Right ventricle myocardium inferior (tissue), 1 donor: ENCODE measurements at regions not wholly inside any gene's neighbourhood (a gene's known extent, or its start where the extent isn't known, plus 50 kb on each side); places are given as distances from the start of the nearest gene placed in this dataset.
"Not testable (repeated sequence)": the region's sequence is repeated elsewhere in the genome, so short reads cannot be mapped to it uniquely, and the experiment has no call there.

ENCODE experiments used
- ATAC-seq: fragments of 200-7000 bp; cut with Tn5 transposase; one replicate; pipeline ENCODE4 v1.9.1; 2020; ENCODE audit warnings: mild to moderate bottlenecking, moderate library complexity
- DNase-seq: peaks from one replicate; pipeline ENCODE4 v3.0.0; 2021; ENCODE audit errors: missing footprints
- intact Hi-C: fragments of 100-400 bp; cut with DNase I; formaldehyde crosslinking; loops from one replicate; pipeline ENCODE4 v1.11.0; 2022
- donor health status: DM: no; HTN: yes; CAD: no; lungs with severe emphysema.

DNA sequence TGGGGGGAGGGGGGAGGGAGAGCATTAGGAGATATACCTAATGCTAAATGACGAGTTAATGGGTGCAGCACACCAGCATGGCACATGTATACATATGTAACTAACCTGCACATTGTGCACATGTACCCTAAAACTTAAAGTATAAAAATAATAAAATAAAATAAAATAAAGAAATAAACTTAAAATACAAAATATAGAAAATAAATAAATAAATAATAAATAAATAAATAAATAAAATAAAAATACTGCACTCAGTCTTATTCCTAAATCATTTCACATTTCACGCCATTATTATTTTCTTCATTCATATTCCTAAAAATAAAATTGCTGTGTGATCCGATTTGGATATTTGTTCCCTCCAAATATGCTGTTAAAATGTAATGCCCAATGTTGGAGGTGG lies 156.5 kb upstream of the CCNG1 start:
- intact Hi-C loops, ATAC-seq, DNase-seq: not testable (repeated sequence)

DNA sequence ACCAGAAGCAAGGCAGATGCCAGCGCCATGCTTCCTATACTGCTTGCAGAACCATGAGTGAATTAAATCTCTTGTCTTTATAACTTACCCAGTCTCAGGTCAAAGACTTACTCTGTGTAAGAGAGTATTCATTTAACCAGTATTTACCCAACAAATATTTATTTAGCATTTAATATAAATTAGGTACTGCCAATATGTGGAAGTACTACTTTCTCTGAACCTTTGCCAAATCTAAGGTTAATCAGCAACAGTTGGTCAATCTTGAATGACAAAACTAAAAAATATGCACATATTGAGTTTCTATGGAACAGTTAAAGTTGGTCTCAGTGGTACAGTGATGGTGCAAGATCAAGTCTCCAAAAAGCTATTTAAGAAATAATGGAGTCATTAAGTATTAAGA lies 155.9 kb upstream of the CCNG1 start:
- no peak for ATAC-seq

DNA sequence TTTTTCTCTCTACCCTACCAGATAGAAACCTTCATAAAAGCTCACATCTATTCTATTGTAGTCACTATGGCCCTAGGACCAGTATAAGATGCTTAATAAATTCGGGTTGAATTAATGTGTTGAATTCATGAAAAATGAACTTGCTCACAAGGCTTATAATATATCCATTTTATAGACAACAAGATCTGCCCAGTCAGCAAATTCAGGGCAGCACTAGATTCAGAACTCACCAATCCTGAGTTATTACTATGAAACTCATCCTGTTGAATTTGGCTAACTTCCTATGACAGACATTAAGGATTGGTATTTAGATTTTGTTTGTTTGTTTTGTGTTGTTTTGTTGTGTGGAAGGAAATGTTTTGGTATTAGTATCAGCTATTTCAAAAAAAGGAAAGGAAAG lies 143.6 kb upstream of the CCNG1 start:
- DNase-seq = no peak
- intact Hi-C loops = no loop called here
- ATAC-seq = no peak

More for the DNA sequence above, 155.9 kb upstream of the CCNG1 start:
- intact Hi-C loops = no loop called here
- DNase-seq = no peak

DNA sequence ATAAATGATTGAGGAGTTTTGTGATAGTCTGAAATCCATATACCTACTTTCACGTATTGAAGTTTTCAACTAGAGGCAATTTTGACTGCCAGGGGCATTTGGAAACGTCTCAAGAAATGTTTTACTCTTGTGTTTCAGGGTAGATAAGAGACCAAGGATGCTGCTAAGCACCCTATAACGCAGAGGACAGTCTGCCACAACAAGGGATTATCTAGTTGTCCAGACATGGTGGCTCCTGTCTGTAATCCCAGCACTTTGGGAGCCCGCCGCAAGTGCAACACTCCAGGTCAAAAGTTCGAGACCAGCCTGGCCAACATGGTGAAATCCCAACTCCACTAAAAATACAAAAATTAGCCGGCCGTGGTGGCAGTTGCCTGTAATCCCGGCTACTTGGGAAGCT lies 133.7 kb upstream of the CCNG1 start:
- intact Hi-C loops = no loop called here
- DNase-seq = no peak
- no peak for ATAC-seq

DNA sequence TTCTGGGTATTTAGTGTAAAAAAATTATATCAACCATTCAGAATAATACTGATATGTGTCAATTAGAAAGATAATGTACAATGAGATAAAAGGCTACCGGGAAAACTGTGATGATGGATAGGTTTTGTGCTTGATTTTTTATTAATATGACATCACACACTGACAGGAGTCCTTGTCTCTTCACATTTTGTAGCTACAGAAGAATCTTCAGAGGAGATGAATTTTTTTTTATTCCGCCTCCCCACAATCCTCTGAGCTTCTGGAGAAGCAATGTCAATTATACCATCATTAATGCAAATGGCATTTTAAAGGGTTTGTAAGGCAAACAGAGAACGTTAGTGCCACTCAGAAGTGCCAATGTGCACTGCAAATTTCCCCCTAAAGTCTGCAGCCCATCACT lies 131.7 kb upstream of the CCNG1 start:
- DNase-seq = no peak
- intact Hi-C loops = no loop called here

DNA sequence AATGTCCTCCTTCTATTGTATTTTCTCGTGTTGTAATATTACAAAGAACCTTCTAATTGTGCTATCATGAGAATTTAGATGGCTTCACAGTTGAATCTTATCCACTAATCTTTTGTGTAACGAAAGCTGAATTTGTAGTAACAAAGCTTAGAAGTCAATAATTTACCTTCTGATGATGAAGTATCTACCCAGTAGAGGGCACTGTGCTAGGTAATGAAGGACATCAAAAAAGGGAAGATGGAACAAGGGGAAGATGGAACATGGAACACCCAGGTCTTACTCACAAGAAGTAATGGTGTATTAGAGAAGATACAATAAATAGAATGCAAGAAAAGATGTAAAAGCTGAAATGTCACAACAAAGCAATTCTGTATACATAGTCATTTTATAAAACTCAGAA lies 131.0 kb upstream of the CCNG1 start:
- intact Hi-C loops = no loop called here

More for the DNA sequence above, 131.7 kb upstream of the CCNG1 start:
- no peak for ATAC-seq

DNA sequence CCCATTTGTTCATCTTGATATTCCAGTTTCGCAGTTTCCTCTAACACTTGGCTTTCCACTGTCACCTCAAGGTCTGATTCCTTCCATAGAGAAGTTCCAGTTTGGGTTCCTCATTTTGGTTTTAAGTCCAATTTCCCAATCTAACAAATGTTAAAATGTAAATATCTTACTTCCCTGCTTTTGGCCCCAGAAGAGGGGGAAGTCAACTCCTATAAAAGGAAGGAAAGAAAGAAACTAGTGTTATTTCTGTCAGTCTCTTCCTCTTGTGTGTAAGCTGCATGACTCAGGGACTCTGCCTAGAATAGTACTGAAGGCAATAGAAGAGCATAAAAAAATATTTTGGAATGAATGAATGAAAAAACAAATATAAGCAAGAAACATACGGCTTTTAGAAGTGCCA lies 127.5 kb upstream of the CCNG1 start:
- no peak for DNase-seq
- ATAC-seq = no peak
- intact Hi-C loops = no loop called here

More for the DNA sequence above, 131.0 kb upstream of the CCNG1 start:
- ATAC-seq (no peak), DNase-seq (no peak)

DNA sequence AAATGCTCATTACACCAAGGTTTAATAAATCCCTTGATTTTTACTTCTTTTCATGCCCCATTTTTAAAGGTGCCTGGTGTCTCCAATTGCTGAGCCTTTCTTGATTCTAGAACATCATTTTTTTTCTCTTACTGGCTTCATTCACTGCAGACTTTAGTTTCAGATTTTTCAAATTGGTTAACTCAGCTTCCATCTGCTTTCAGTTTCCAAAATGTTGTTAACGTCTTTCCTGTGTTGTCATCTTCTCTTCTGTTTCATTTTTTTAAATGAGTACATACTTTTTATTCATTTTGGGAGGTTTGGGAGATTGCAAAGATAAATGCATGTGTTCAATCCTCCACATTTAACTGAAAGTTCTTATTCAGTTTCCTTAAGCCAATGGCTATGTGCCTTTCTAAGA lies 126.4 kb upstream of the CCNG1 start:
- intact Hi-C loops = no loop called here
- no peak for ATAC-seq
- DNase-seq = no peak

DNA sequence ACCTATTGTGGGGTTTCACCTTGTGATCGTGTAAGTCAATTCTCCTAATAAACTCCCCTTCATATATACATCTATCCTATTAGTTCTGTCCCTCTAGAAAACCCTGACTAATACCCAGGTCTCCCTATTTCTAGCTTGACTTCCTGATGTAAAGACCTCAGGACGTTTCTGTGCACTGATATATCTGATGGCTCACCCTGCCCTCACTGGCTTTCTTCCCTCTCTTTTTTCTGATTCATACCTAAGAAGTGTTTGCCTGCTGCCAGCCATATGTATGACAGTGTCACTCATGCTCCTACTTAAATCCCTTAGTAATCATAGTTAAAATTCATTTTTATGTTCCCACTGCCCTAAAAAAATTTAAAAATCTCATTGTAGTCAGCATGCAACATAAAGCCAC lies 124.8 kb upstream of the CCNG1 start:
- no peak for DNase-seq
- intact Hi-C loops = no loop called here
- no peak for ATAC-seq

DNA sequence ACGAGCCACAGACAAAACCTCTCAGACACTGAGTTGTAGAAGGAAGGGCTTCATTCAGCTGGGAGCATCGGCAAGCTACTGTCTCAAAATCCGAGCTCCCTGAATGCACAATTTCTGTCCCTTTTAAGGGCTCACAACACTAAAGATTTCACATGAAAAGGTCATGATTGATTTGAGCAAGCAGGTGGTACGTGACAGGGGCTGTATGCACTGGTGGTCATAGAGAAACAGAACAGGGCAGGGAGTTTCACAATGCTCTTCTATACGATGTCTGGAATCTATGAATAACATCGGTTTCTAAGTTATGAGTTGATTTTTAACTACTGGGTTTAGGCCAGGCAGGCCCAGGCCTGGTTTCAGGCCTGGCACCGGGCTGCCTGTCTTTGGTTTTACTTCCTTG lies 124.3 kb upstream of the CCNG1 start:
- DNase-seq, intact Hi-C loops, ATAC-seq: not testable (repeated sequence)

DNA sequence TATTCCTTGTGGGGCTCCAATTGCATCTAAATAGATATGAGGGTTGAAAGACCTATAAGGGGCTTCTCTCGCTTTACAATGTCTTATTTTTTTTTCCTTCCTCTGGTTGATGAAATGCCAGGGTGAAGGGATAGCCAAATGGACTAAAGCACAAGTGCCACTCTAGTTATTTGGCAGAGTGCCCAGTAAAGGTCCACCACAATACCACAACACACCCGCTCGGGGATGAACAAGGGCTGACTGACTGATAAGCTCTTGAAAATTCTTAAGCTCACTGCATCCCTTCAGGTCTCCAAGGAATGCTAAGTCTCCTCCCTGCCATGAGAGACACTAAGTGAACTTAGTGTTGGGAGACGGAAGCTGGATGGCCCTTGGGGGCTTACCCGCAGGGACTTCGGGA lies 121.0 kb upstream of the CCNG1 start:
- ATAC-seq, intact Hi-C loops, DNase-seq: not testable (repeated sequence)

DNA sequence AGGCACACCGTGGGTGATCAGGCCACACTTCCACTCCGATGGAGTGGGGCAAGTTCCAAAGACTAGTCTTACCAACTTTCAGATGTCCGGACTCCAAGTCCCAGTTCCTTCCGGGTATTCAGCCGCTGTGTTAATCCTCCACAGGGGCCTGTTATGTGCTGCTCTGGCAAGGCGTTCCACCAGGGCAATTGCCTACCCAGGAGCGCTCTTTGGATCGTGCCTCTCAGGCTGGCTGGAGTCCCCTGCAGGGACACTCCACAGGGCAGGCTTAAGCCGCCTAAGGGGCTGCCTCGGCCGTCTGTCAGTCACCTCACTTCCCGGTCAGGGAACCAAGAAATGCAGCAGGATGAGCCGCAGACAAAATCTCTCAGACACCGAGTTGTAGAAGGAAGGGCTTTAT lies 118.7 kb upstream of the CCNG1 start:
- no peak for ATAC-seq
- intact Hi-C loops = no loop called here
- DNase-seq = no peak

DNA sequence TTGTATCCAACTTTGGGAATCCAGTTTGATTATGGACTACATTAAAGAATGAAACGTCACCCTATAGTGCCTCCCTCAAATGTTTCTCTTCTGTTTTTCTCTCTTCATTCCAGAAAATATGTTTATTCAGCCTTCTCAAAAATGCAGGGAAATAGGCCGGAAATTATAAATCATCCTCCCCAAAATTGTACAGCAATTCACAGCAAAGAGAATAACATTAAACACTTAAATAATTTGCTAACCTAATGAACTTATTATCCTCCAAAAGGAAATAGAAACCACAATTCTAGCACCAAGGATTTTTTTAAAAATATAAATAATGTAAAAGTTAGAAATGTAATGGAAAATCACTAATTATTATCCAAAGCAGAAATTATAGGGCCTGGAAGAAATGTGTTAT lies 115.9 kb upstream of the CCNG1 start:
- intact Hi-C loops = no loop called here
- DNase-seq (no peak), ATAC-seq (no peak)

DNA sequence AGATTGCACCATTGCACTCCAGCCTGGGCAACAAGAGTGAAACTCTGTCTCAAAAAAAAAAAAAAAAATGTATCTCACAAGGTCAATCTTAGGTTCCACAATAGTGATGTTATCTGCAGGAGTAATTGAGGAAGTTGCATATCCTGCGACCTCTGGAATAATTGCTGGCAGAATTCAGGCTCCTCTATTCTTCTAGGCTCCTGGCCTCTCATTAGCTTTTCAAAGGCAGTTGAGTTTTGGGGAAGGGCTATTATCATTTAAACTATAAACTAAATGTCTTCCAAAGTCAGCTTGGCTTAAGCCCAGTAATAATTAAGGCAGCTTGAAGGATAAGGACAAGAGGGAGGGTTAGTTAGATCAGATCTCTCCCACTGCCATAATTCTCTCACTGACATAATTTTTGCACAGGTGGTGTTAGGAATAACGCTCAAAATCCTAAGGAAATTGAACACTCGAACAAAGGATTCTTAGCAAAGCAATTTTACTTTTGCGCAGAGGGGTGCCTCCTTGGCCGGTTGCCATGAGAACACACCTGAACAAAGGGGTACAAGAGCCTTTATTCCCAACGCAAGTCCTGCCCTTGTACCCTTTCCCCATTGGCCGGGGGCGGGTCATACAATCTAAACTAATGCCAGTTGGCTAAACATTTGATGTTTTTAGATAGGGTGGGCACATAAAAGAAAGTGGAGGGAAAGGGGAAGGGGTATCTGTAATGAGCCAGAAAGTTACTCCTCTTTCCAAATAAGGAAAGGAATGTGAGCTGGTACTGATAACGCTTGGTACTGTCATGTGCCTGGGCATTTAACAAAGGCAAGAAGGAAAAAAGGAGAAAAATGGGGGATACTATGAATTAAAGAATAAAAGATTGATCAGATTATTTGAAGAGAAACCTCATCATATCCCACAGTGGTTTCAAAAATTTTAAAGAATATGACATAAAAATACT lies 106.4 kb upstream of the CCNG1 start:
- no peak for ATAC-seq
- intact Hi-C loops = no loop called here

DNA sequence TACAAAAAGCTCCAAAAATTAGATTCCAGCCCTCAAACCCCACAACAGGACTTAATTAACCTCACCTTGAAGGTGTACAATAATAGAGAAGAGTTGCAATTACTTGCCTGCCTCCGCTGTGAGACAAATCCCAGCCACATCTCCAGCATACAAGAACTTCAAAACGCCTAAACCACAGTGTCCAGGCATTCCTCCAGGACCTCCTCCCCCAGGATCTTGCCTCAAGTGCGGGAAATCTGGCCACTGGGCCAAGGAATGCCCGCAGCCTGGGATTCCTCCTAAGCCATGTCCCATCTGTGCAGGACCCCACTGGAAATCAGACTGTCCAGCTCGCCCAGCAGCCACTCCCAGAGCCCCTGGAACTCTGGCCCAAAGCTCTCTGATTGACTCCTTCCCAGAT lies 101.3 kb upstream of the CCNG1 start:
- intact Hi-C loops, ATAC-seq, DNase-seq: not testable (repeated sequence)

More for the DNA sequence above, 106.4 kb upstream of the CCNG1 start:
- DNase-seq = no peak

DNA sequence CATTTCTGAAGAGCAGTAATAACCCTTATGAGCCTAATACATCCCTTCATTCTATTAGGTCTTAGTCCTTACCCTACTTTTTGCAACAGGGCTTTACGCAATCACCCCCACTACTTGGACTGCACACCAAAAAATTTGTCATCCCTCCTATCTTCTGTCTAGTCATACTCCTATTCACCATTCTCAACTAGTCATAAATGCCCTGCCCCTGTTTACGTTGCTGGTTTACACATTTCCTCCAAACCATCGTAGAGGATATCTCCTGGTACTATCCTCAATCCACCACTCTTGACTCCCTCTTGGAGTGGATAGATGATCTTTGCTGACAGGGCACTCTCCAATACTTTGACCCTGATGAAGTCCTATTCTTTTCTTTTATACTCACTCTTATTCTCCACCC lies 98.2 kb upstream of the CCNG1 start:
- intact Hi-C loops = no loop called here
- no peak for ATAC-seq
- DNase-seq = no peak

DNA sequence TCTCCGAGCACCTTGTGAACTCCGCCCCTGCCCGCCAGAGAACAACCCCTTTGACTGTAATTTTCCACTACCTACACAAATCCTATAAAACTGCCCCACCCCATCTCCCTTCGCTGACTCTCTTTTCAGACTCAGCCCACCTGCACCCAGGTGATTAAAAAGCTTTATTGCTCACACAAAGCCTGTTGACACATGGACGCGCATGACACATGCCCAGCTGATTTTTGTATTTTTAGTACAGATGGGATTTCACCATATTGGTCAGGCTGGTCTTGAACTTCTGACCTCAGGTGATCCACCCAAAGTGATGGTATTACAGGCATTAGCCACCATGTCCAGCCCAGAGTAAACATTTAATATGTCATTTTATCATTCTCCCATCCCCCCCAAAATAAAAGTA lies 97.0 kb upstream of the CCNG1 start:
- DNase-seq, ATAC-seq, intact Hi-C loops: not testable (repeated sequence)

DNA sequence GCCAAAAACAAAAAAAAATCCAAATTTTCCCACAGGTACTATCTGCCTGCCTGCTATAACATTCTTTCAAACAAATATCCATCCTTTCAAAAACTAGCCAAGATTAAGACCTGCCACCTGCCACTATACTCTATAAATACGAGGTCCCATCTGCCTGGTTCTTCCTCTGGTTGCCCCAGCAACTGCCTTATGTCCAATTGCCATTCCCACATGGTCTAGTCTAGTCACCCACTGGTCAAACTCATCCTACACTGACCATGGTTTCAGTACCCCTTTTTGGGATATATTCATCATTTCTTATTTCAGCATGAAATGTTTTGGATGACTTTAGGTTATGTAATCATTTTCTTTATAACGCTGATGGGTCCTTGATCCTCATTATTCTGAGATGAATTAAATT lies 95.1 kb upstream of the CCNG1 start:
- DNase-seq = no peak
- no peak for ATAC-seq
- intact Hi-C loops = no loop called here

DNA sequence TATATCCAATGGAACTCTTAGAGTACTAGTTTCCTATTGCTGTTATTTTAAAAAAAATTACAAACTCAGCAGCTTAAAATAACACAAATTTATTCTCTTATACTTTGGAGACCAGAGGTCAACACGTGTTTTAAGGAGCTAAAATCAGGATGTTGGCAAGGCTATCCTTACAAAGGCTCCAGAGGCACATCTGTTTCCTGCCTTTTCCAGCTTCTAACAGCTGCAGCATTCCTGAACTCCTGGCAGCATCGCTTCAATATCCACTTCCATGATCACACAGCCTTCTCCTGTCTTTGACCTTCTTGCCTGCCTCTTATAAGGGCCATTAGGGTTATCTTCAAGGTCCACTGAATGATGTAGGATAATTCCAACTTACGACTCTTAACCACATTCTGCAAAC lies 92.2 kb upstream of the CCNG1 start:
- intact Hi-C loops = loop anchor here (5.0 kb wide), 1 partner anchor 1378 kb away; no protein-coding TSS in a partner anchor
- DNase-seq (no peak), ATAC-seq (no peak)

DNA sequence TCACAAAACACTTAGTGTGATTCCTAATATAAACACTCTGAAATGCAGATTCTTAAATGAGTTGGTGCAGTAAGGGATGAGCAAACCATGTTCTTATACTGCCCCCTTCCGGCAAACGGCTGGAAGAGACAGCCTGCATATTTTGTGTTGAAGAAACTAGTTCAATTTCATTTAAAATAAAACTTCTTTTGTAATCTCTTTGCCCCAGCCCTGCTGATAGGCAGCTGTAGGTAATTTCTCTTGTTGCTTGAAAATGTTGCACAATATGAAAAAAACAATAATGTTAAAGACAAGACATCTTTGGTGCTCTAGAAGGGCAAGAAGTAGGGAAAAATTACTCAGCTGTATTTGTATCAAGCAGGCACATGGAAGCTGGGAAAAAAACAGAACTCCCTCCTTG lies 89.7 kb upstream of the CCNG1 start:
- no peak for DNase-seq
- no peak for ATAC-seq
- intact Hi-C loops = loop anchor here (5.0 kb wide), 1 partner anchor 1380 kb away; no protein-coding TSS in a partner anchor
